T-cell (primary cell): ENCODE measurements at regions not wholly inside any gene's neighbourhood (a gene's known extent, or its start where the extent isn't known, plus 50 kb on each side); places are given as distances from the start of the nearest gene placed in this dataset.

Experiments used
- ATAC-seq, 4 experiments: fragments of 200-7000 bp in 3 of 4; fragments of 150-1000 bp in 1 of 4; cut with Tn5 transposase; replicated peaks in 1 of 4; 1 replicate in 3 of 4; 2 replicates in 1 of 4; pipeline ENCODE4 v1.10.0; 2021; ENCODE audit warnings: moderate library complexity in 3 of 4, mild to moderate bottlenecking in 2 of 4, moderate number of reproducible peaks in 1 of 4
- CTCF ChIA-PET, 2 donors: fragments of 300-600 bp; sonication (Branson Sonifier 250); formaldehyde crosslinking; loops; one replicate each; lab custom pipeline; 2022; ENCODE audit warnings: antibody characterized with exemption in 2 of 2; lab: Charles Lee
- POLR2A ChIA-PET, 2 donors: fragments of 300-600 bp; sonication (Branson Sonifier 250); formaldehyde crosslinking; loops; one replicate each; lab custom pipeline; 2022; ENCODE audit warnings: antibody characterized with exemption in 2 of 2; lab: Charles Lee
- DNase-seq, 35 experiments: peaks; one replicate each; pipeline versions ENCODE4 v3.0.0 to v3.0.0-alpha.2; 2013 to 2023
- H3K27ac ChIP-seq: one replicate; pipeline ENCODE4 v1.5.1; 2013; ENCODE audit warnings: low read length
- H3K27me3 ChIP-seq, 2 experiments: replicated peaks in 1 of 2; 1 replicate in 1 of 2; 2 replicates in 1 of 2; pipeline versions ENCODE4 v1.6.1 to v1.7.0; 2013; ENCODE audit warnings: low read length in 1 of 2, mixed read lengths in 1 of 2; ENCODE audit not compliant: control insufficient read depth in 2 of 2, insufficient read depth in 2 of 2; ENCODE audit errors: extremely low read depth in 1 of 2
- H3K36me3 ChIP-seq, 2 donors: 1 replicate in 1 of 2; 2 replicates in 1 of 2; pipeline versions ENCODE4 v1.6.1 to v1.7.0; 2013; ENCODE audit warnings: low read length in 1 of 2; ENCODE audit not compliant: control insufficient read depth in 2 of 2, insufficient read depth in 1 of 2; ENCODE audit errors: extremely low read depth in 1 of 2
- H3K4me1 ChIP-seq, 2 experiments: 1 replicate in 1 of 2; 2 replicates in 1 of 2; pipeline versions ENCODE4 v1.6.1 to v1.7.0; 2013; ENCODE audit warnings: low read length in 2 of 2, mixed read lengths in 1 of 2; ENCODE audit not compliant: insufficient read depth in 2 of 2, control insufficient read depth in 1 of 2; ENCODE audit errors: extremely low read depth in 1 of 2
- H3K4me3 ChIP-seq, 2 donors: 1 replicate in 1 of 2; 2 replicates in 1 of 2; pipeline versions ENCODE4 v1.5.1 to v1.7.0; 2013; ENCODE audit warnings: mild to moderate bottlenecking in 2 of 2, low read length in 1 of 2, moderate library complexity in 1 of 2; ENCODE audit not compliant: control insufficient read depth in 1 of 2; ENCODE audit errors: extremely low read depth in 1 of 2
- H3K9me3 ChIP-seq: 2 replicates; pipeline ENCODE4 v1.7.0; 2013
- H3K27ac Mint-ChIP-seq, 2 donors: one replicate each; pipeline ENCODE4 v1.8.0; 2020 to 2021; ENCODE audit warnings: mild to moderate bottlenecking in 2 of 2, mixed read lengths in 2 of 2
- H3K27me3 Mint-ChIP-seq, 2 donors: one replicate each; pipeline ENCODE4 v1.8.0; 2021 to 2022; ENCODE audit warnings: mixed read lengths in 2 of 2
- H3K36me3 Mint-ChIP-seq: one replicate; pipeline ENCODE4 v1.8.0; 2021; ENCODE audit warnings: mixed read lengths
- H3K4me1 Mint-ChIP-seq, 3 donors: one replicate each; pipeline ENCODE4 v1.8.0; 2020 to 2022; ENCODE audit warnings: mixed read lengths in 3 of 3, mild to moderate bottlenecking in 1 of 3
- H3K4me3 Mint-ChIP-seq, 3 donors: one replicate each; pipeline ENCODE4 v1.8.0; 2020 to 2022; ENCODE audit warnings: mild to moderate bottlenecking in 3 of 3, mixed read lengths in 3 of 3, moderate library complexity in 3 of 3
- H3K9me3 Mint-ChIP-seq, 3 donors: one replicate each; pipeline ENCODE4 v1.8.0; 2020 to 2022; ENCODE audit warnings: mixed read lengths in 3 of 3
- WGBS: methylation state at CpG from one replicate; pipeline ENCODE4 v1.1.5; 2013; ENCODE audit warnings: missing lambda C conversion rate; ENCODE audit not compliant: insufficient coverage; 5-methylcytosine and 5-hydroxymethylcytosine counted together

DNA sequence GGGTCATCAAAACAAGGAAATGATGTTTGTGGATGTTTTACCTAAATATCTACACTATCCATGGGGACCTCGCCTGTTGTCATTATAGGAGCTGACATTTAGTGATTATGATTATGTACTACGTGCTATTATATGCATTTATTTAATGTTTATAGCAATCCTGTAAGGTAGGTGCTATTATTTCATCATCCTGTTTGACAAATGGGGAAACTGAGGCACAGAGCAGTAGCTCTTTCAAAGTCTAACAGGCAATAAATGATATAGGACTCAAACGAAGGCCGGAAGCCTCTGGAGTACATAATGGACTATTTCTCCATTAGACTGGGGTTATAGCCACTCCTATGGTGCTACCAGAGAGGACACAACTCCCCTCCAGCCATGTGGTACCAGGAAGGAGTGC is 60.6 kb upstream of the KDM7A start:
- POLR2A ChIA-PET, result interaction anchor here in 1 of 2 donors (0.6 kb wide), 1 partner anchor 192 kb away, joined by 3 read pairs; no protein-coding TSS in a partner anchor
- no peak overlapping the region for H3K27ac Mint-ChIP-seq
- no peak overlapping the region for H3K4me3 ChIP-seq
- H3K4me1 ChIP-seq, result peaks cover 3 to 4% of the 10 kb centered on the region in 2 experiments
- no peaks in the 10 kb centered on the region for H3K27me3 Mint-ChIP-seq
- DNase-seq, result no peak
- no peaks in the 10 kb centered on the region for H3K9me3 Mint-ChIP-seq
- no peaks in the 10 kb centered on the region for H3K36me3 ChIP-seq
- CTCF ChIA-PET, result interaction anchor here in 1 of 2 donors (0.6 kb wide), 1 partner anchor 37 kb away, joined by 4 read pairs; no protein-coding TSS in a partner anchor
- H3K27me3 ChIP-seq, result no peaks in the 10 kb centered on the region
- H3K4me3 Mint-ChIP-seq, result no peak overlapping the region
- H3K36me3 Mint-ChIP-seq, result no peaks in the 10 kb centered on the region
- WGBS, result 88% methylated on average over 2 of the region's 4 CpGs
- H3K27ac ChIP-seq, result no peak overlapping the region
- H3K9me3 ChIP-seq, result no peaks in the 10 kb centered on the region
- no peak for ATAC-seq
- H3K4me1 Mint-ChIP-seq, result peaks cover 4 to 15% (median 13%) of the 10 kb centered on the region in 3 donors

DNA sequence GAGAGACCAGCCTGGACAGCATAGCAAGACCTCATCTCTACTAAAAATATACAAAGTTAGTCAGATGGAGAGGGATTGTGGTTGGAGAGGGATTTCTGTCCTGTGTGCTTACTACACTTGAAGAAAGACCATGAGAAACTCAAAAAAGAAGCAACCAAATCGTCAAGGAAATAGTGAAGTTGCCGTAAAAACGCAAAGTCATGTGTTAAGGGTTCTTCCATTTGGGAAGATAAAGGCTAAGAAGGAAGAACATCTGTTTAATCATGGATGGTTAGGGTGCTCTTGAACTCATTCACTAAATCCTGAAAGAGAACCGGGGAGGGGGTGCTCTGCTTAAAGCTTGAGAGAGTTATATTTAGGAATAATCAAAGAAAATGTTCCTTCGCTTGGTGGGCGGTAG is 59.8 kb upstream of the KDM7A start:
- Mint-ChIP-seq H3K4me1 (peaks cover 6 to 16% (median 12%) of the 10 kb centered on the region in 3 donors), H3K27ac (no peak overlapping the region), H3K4me3 (no peak overlapping the region), H3K27me3 (no peaks in the 10 kb centered on the region), H3K9me3 (no peaks in the 10 kb centered on the region), H3K36me3 (no peaks in the 10 kb centered on the region)
- POLR2A ChIA-PET, result interaction anchor here in 1 of 2 donors (0.6 kb wide), 1 partner anchor 192 kb away, joined by 3 read pairs; no protein-coding TSS in a partner anchor
- 96% methylated on average over 6 of the region's 6 CpGs for WGBS
- no peak for ATAC-seq
- no peak for DNase-seq
- Histone ChIP-seq H3K4me3 (no peak overlapping the region), H3K27me3 (no peaks in the 10 kb centered on the region), H3K36me3 (no peaks in the 10 kb centered on the region), H3K27ac (no peak overlapping the region), H3K9me3 (no peaks in the 10 kb centered on the region), H3K4me1 (peaks cover 3 to 7% of the 10 kb centered on the region in 2 experiments)
- CTCF ChIA-PET, result interaction anchor here in 1 of 2 donors (0.6 kb wide), 1 partner anchor 120 kb away, joined by 4 read pairs; no protein-coding TSS in a partner anchor

DNA sequence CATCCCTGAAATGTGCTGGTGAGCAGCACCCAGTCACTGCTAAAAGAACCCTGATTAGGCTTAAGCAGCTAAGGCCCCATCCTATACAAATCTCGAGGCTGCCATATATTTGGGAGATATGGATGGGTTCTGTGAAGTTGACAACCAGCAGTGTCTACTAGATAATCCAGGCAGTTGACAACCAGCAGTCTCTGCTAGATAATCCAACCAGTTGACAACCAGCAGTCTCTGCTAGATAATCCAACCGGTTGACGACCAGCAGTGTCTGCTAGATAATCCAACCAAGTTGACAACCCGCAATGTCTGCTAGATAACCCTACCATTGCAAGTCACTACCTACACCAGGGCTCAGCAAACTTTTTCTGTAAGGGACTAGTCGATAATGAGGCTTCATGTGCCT is 58.3 kb upstream of the KDM7A start:
- peaks cover 13 to 26% (median 18%) of the 10 kb centered on the region in 3 donors for H3K4me1 Mint-ChIP-seq
- whole genome bisulfite sequencing, result 100% methylated on average over 1 of the region's 5 CpGs
- no peaks in the 10 kb centered on the region for H3K9me3 ChIP-seq
- ChIA-PET POLR2A (no interaction called here), CTCF (no interaction called here)
- H3K36me3 ChIP-seq, result no peaks in the 10 kb centered on the region
- H3K9me3 Mint-ChIP-seq, result no peaks in the 10 kb centered on the region
- no peaks in the 10 kb centered on the region for H3K36me3 Mint-ChIP-seq
- H3K4me1 ChIP-seq, result peaks cover 5 to 19% of the 10 kb centered on the region in 2 experiments
- H3K27me3 ChIP-seq, result no peaks in the 10 kb centered on the region
- ATAC-seq (no peak), DNase-seq (no peak)
- peak overlapping the region in 1 of 2 donors; percentile 58 for H3K27ac Mint-ChIP-seq
- H3K27ac ChIP-seq, result no peak overlapping the region
- H3K27me3 Mint-ChIP-seq, result no peaks in the 10 kb centered on the region
- H3K4me3 ChIP-seq, result no peak overlapping the region
- no peak overlapping the region for H3K4me3 Mint-ChIP-seq

DNA sequence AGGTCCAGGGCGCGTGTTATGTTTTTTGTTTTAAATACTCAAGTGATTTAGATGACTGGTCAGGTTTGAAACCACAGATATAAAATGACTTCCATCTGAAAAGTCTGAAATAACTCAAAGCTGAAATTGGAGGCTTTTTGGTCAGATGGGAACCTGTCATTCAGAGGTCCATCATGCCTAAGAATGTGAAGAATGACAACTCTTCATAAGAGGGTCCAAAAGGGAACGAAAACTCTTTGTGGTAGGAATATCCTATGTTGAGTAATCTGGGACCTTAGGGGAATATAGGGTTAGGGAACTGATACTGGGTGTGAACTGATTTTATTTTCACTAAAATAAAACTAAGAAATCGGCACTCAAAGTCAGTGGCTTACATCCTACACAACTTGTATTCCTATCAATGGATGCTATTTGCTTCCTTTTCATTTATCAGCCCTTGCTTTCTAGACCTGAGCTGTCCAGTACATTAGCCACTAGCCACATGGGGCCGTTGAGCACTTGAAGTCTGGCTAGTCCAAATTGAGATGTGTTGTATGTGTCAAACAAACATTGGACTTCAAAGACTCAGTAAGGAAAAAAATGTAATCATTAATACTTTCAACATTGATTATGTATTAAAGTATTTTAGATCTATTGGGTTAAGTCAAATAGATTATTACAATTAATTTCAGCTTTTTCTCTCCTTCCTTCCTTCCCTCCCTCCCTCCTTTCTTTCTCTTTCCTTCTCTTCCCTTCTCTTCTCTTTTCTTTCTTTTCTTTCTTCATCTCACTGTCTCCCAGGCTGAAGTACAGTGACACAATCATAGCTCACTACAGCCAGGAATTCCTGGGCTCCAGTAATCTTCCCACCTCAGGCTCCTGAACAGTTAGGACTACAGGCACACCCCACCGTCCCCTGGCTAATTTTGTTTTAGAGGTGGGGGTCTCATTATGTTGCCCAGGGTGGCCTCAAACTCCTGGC is 56.5 kb upstream of the KDM7A start:
- WGBS, result no CpG with 5 or more reads among the region's 6 CpGs
- Mint-ChIP-seq H3K9me3 (no peaks in the 10 kb centered on the region), H3K27ac (peak overlapping the region; percentile 39 to 73), H3K4me1 (peaks cover 26 to 38% (median 31%) of the 10 kb centered on the region in 3 donors), H3K36me3 (no peaks in the 10 kb centered on the region), H3K4me3 (peak overlapping the region in 1 of 3 donors; percentile 93), H3K27me3 (no peaks in the 10 kb centered on the region)
- peaks cover 12 to 33% of the 10 kb centered on the region in 2 experiments for H3K4me1 ChIP-seq
- no peaks in the 10 kb centered on the region for H3K36me3 ChIP-seq
- no peak overlapping the region for H3K27ac ChIP-seq
- ChIA-PET CTCF (interaction anchor here in 1 of 2 donors (0.6 to 1.7 kb wide), 2 partner anchors 9 to 63 kb away, joined by 3 read pairs; no protein-coding TSS in a partner anchor), POLR2A (interaction anchor here in 1 of 2 donors (0.6 to 0.7 kb wide), 2 partner anchors 12 to 55 kb away, joined by 3 to 14 read pairs; no protein-coding TSS in a partner anchor)
- DNase-seq (no peak), ATAC-seq (no peak)
- no peaks in the 10 kb centered on the region for H3K27me3 ChIP-seq
- H3K9me3 ChIP-seq, result no peaks in the 10 kb centered on the region
- no peak overlapping the region for H3K4me3 ChIP-seq

DNA sequence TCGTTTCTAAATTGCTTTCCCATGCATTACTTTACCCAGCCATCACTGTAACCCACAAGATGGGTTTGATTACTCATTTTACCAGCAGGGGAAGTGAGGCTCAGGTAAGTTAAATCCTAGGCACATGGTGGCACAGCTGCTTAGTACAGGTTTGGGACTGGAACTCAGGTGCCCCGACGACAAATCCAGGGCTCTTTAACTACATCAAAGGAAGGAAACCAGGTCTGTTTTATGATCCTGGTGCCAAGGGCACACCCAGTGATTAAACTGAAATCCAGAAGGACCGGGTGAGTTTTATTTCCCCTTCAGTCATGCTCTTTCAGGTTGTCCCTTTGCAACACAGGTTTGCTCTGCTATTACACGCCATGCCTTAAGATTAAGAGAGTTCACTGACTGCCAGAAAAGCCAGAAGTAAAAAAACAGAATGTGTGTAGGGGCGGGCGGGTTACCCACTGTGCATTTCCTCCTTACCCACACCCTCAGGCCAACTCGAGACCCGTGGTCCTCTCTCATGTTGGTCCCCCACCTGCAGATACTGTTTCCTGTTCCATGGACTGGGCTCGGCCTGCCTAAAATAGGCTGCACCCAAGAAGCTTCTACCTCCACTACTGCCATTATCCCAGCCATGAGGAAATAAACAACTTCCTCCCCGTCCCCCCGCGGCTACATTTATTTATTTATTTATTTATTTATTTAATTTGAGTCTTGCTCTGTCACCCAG is 55.1 kb upstream of the KDM7A start:
- CTCF ChIA-PET, result interaction anchor here in 1 of 2 donors (0.7 kb wide), 1 partner anchor 29 kb away, joined by 3 read pairs; no protein-coding TSS in a partner anchor
- H3K4me3 Mint-ChIP-seq, result peak overlapping the region; percentile 87 to 93 (median 91)
- ATAC-seq, result no peak
- peak overlapping the region; percentile 52 to 79 for H3K4me3 ChIP-seq
- H3K27ac ChIP-seq, result peak overlapping the region; percentile 80
- H3K4me1 ChIP-seq, result peaks cover 14 to 38% of the 10 kb centered on the region in 2 experiments
- 50% methylated on average over 1 of the region's 13 CpGs for WGBS
- no peaks in the 10 kb centered on the region for H3K27me3 ChIP-seq
- no peaks in the 10 kb centered on the region for H3K9me3 Mint-ChIP-seq
- H3K27ac Mint-ChIP-seq, result peak overlapping the region; percentile 92 to 96
- no peaks in the 10 kb centered on the region for H3K9me3 ChIP-seq
- H3K36me3 ChIP-seq, result no peaks in the 10 kb centered on the region
- DNase-seq, result peak in 10 of 35 experiments; percentile 9 to 66 (median 30)
- no peaks in the 10 kb centered on the region for H3K36me3 Mint-ChIP-seq
- H3K4me1 Mint-ChIP-seq, result peaks cover 34 to 43% (median 40%) of the 10 kb centered on the region in 3 donors
- POLR2A ChIA-PET, result interaction anchor here in 1 of 2 donors (0.6 to 1.0 kb wide), 2 partner anchors 11 to 94 kb away, joined by 3 to 7 read pairs; no protein-coding TSS in a partner anchor
- H3K27me3 Mint-ChIP-seq, result no peaks in the 10 kb centered on the region
